GM18507 (cell line): ENCODE measurements at regions not wholly inside any gene's neighbourhood (a gene's known extent, or its start where the extent isn't known, plus 50 kb on each side); places are given as distances from the start of the nearest gene placed in this dataset.

Experiments
- DNase-seq: peaks from one replicate; pipeline ENCODE4 v3.0.0; 2011; ENCODE audit warnings: low read depth; ENCODE audit not compliant: insufficient read length; ENCODE audit errors: extremely low spot score
- FAIRE-seq: peaks from 2 replicates; lab custom pipeline; 2011; peaks lifted over from hg19 to GRCh38; lab: Jason Lieb, UNC

GRCh38 chr18:57087644-57088376, 59.1 kb upstream of the BOD1L2 start:
- FAIRE-seq = no peak
- DNase-seq = no peak

- peak; percentile 58 for FAIRE-seq
- DNase-seq = no peak
Measured at GRCh38 chr18:57088883-57089282, 58.0 kb upstream of the BOD1L2 start.

- DNase-seq = no peak
- FAIRE-seq = no peak
Measured at GRCh38 chr18:57089702-57090101, 57.2 kb upstream of the BOD1L2 start.

GRCh38 chr18:57091231-57091630, 55.7 kb upstream of the BOD1L2 start:
- FAIRE-seq (no peak), DNase-seq (no peak)

- DNase-seq = no peak
- FAIRE-seq = no peak
Measured at GRCh38 chr18:57094175-57094574, 52.7 kb upstream of the BOD1L2 start.

DNA sequence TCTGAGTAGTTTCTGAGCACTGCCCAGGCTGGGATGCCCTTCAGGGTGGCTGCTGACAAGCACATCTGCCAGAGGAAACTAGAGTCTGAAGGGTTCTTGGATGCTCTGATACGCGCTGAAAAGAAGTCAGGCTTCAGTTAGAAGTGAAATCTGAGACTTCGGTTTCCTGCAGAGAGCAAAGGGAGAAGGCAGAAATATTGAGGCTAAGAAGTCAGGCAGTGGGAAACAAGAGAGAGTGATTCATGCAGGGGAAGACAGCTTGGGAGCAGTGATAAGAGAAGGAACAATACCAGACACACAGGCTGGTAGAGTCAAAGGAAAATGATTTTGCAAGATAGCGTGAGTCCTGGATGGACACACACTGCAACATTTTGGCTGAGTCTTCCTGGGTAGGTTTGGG, 51.0 kb upstream of the BOD1L2 start:
- FAIRE-seq (no peak), DNase-seq (no peak)
